Hypothalamus (tissue), 51 donors: ENCODE measurements at regions not wholly inside any gene's neighbourhood (a gene's known extent, or its start where the extent isn't known, plus 50 kb on each side); places are given as distances from the start of the nearest gene placed in this dataset.

Source experiments
- DNase-seq, 51 donors: peaks; one replicate each; lab custom pipeline; 2025; lab: John Stamatoyannopoulos, UW

GRCh38 chr11:42253156-42253555, 793.7 kb upstream of the LRRC4C start:
- no peak for DNase-seq

GRCh38 chr11:42255906-42256305, 796.5 kb upstream of the LRRC4C start:
- no peak for DNase-seq

GRCh38 chr11:42257534-42257933, 798.1 kb upstream of the LRRC4C start:
- DNase-seq: no peak

- no peak for DNase-seq
Observed at GRCh38 chr11:42265072-42265471, 805.6 kb upstream of the LRRC4C start.

- no peak for DNase-seq
Observed at GRCh38 chr11:42271306-42271705, 811.9 kb upstream of the LRRC4C start.

- DNase-seq: no peak
Observed at GRCh38 chr11:42273977-42274376, 814.5 kb upstream of the LRRC4C start.

- no peak for DNase-seq
Observed at GRCh38 chr11:42296910-42297309, 837.5 kb upstream of the LRRC4C start.

GRCh38 chr11:42299780-42300179, 840.3 kb upstream of the LRRC4C start:
- no peak for DNase-seq

GRCh38 chr11:42301777-42302176, 842.3 kb upstream of the LRRC4C start:
- no peak for DNase-seq

GRCh38 chr11:42311514-42311913, 852.1 kb upstream of the LRRC4C start:
- no peak for DNase-seq

GRCh38 chr11:42311944-42312343, 852.5 kb upstream of the LRRC4C start:
- DNase-seq: no peak

GRCh38 chr11:42315267-42315666, 855.8 kb upstream of the LRRC4C start:
- DNase-seq: no peak

- DNase-seq: no peak
Observed at GRCh38 chr11:42315846-42316245, 856.4 kb upstream of the LRRC4C start.

- DNase-seq: no peak
Observed at GRCh38 chr11:42319921-42320320, 860.5 kb upstream of the LRRC4C start.

GRCh38 chr11:42329929-42330565, 870.6 kb upstream of the LRRC4C start:
- no peak for DNase-seq

- no peak for DNase-seq
Observed at GRCh38 chr11:42337786-42338455, 878.5 kb upstream of the LRRC4C start.

- no peak for DNase-seq
Observed at GRCh38 chr11:42344204-42344792, 884.8 kb upstream of the LRRC4C start.

GRCh38 chr11:42345933-42346332, 886.5 kb upstream of the LRRC4C start:
- DNase-seq: no peak

GRCh38 chr11:42363701-42364100, 904.2 kb upstream of the LRRC4C start:
- no peak for DNase-seq

GRCh38 chr11:42390116-42390515, 921.7 kb upstream of the API5 start:
- no peak for DNase-seq

- DNase-seq: no peak
Observed at GRCh38 chr11:42397483-42397882, 914.3 kb upstream of the API5 start.

GRCh38 chr11:42407341-42407740, 904.5 kb upstream of the API5 start:
- DNase-seq: peak in 29 of 51 donors; percentile 3 to 70 (median 31)
